H1 (cell line): ENCODE measurements at regions not wholly inside any gene's neighbourhood (a gene's known extent, or its start where the extent isn't known, plus 50 kb on each side); places are given as distances from the start of the nearest gene placed in this dataset.

Source experiments
- GTF2F1 ChIP-seq: IDR thresholded peaks from 2 replicates; pipeline ENCODE4 v1.6.1; 2012; ENCODE audit warnings: low read depth, low read length, improper control_type of control experiment, borderline replicate concordance
- YY1 ChIP-seq: IDR thresholded peaks from 2 replicates; pipeline ENCODE4 v1.6.1; 2011; ENCODE audit warnings: low read depth, mild to moderate bottlenecking, low read length
- ZNF274 ChIP-seq: IDR thresholded peaks from 2 replicates; pipeline ENCODE4 v1.7.0; 2012; ENCODE audit warnings: low read length, borderline replicate concordance; ENCODE audit errors: extremely low read depth

- TF ChIP-seq YY1 (no peak), ZNF274 (no peak), GTF2F1 (no peak)
- TF ChIP-seq, all 59 proteins: peak for 0
Observed at GRCh38 chr11:127616158-127616557, 615.6 kb upstream of the KIRREL3 start (continued).
